Type B pancreatic cell (in vitro differentiated cells): ENCODE measurements at regions not wholly inside any gene's neighbourhood (a gene's known extent, or its start where the extent isn't known, plus 50 kb on each side); places are given as distances from the start of the nearest gene placed in this dataset.

Experiments used
- DNase-seq: peaks from one replicate; pipeline ENCODE4 v3.0.0; 2021; ENCODE audit warnings: mixed read lengths; ENCODE audit not compliant: unreplicated experiment; ENCODE audit errors: extremely low spot score
- H3K27ac Mint-ChIP-seq: 2 replicates; pipeline ENCODE4 v1.8.0; 2021; ENCODE audit warnings: mild to moderate bottlenecking, mixed read lengths
- H3K27me3 Mint-ChIP-seq: 2 replicates; pipeline ENCODE4 v1.8.0; 2021; ENCODE audit warnings: mixed read lengths
- H3K36me3 Mint-ChIP-seq: 2 replicates; pipeline ENCODE4 v1.8.0; 2021; ENCODE audit warnings: mixed read lengths
- H3K4me1 Mint-ChIP-seq: one replicate; pipeline ENCODE4 v1.8.0; 2021; ENCODE audit warnings: mixed read lengths; ENCODE audit not compliant: unreplicated experiment
- H3K4me3 Mint-ChIP-seq: 2 replicates; pipeline ENCODE4 v1.8.0; 2021; ENCODE audit warnings: mild to moderate bottlenecking, mixed read lengths
- H3K9me3 Mint-ChIP-seq: 2 replicates; pipeline ENCODE4 v1.8.0; 2021; ENCODE audit warnings: mixed read lengths
- TF ChIP-seq, protein P1 (sequence below): fragments of 200-600 bp; sonication (generic); conservative IDR thresholded peaks from 2 replicates; pipeline ENCODE4 v1.5.0; 2021; ENCODE audit warnings: antibody characterized with exemption, mild to moderate bottlenecking

- no peak for DNase-seq
- no peaks in the 10 kb centered on the region for H3K9me3 Mint-ChIP-seq
Measured at GRCh38 chr7:82530361-82530760, 86.8 kb upstream of the CACNA2D1 start.

GRCh38 chr7:82528577-82529310 lies 85.2 kb upstream of the CACNA2D1 start:
- Mint-ChIP-seq H3K27me3 (no peaks in the 10 kb centered on the region), H3K9me3 (no peaks in the 10 kb centered on the region), H3K4me3 (no peak overlapping the region), H3K36me3 (no peaks in the 10 kb centered on the region), H3K27ac (no peak overlapping the region), H3K4me1 (no peaks in the 10 kb centered on the region)
- TF ChIP-seq, protein P1, sequence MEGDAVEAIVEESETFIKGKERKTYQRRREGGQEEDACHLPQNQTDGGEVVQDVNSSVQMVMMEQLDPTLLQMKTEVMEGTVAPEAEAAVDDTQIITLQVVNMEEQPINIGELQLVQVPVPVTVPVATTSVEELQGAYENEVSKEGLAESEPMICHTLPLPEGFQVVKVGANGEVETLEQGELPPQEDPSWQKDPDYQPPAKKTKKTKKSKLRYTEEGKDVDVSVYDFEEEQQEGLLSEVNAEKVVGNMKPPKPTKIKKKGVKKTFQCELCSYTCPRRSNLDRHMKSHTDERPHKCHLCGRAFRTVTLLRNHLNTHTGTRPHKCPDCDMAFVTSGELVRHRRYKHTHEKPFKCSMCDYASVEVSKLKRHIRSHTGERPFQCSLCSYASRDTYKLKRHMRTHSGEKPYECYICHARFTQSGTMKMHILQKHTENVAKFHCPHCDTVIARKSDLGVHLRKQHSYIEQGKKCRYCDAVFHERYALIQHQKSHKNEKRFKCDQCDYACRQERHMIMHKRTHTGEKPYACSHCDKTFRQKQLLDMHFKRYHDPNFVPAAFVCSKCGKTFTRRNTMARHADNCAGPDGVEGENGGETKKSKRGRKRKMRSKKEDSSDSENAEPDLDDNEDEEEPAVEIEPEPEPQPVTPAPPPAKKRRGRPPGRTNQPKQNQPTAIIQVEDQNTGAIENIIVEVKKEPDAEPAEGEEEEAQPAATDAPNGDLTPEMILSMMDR = no peak
- no peak for DNase-seq

More at GRCh38 chr7:82530361-82530760, 86.8 kb upstream of the CACNA2D1 start:
- H3K36me3 Mint-ChIP-seq = no peaks in the 10 kb centered on the region
- H3K4me3 Mint-ChIP-seq = no peak overlapping the region
- H3K27me3 Mint-ChIP-seq = no peaks in the 10 kb centered on the region
- no peaks in the 10 kb centered on the region for H3K4me1 Mint-ChIP-seq
- no peak overlapping the region for H3K27ac Mint-ChIP-seq
- TF ChIP-seq, protein P1 = no peak

- H3K27me3 Mint-ChIP-seq = peaks cover 4% of the 10 kb centered on the region
- TF ChIP-seq, protein P1 = no peak
- no peak overlapping the region for H3K4me3 Mint-ChIP-seq
- DNase-seq = no peak
- H3K9me3 Mint-ChIP-seq = no peaks in the 10 kb centered on the region
- no peaks in the 10 kb centered on the region for H3K4me1 Mint-ChIP-seq
- H3K27ac Mint-ChIP-seq = no peak overlapping the region
- no peaks in the 10 kb centered on the region for H3K36me3 Mint-ChIP-seq
Measured at GRCh38 chr7:82527851-82528250, 84.3 kb upstream of the CACNA2D1 start.

- H3K27me3 Mint-ChIP-seq = peaks cover 4% of the 10 kb centered on the region
- H3K36me3 Mint-ChIP-seq = no peaks in the 10 kb centered on the region
- H3K4me1 Mint-ChIP-seq = no peaks in the 10 kb centered on the region
- TF ChIP-seq, protein P1 = no peak
- H3K4me3 Mint-ChIP-seq = no peak overlapping the region
- no peak overlapping the region for H3K27ac Mint-ChIP-seq
- no peak for DNase-seq
- no peaks in the 10 kb centered on the region for H3K9me3 Mint-ChIP-seq
Measured at GRCh38 chr7:82521906-82522445, 78.4 kb upstream of the CACNA2D1 start.

GRCh38 chr7:82517050-82517449 lies 73.5 kb upstream of the CACNA2D1 start:
- H3K4me1 Mint-ChIP-seq = no peaks in the 10 kb centered on the region
- no peak for DNase-seq
- H3K4me3 Mint-ChIP-seq = no peak overlapping the region
- no peaks in the 10 kb centered on the region for H3K36me3 Mint-ChIP-seq
- TF ChIP-seq, protein P1 = no peak
- no peak overlapping the region for H3K27ac Mint-ChIP-seq
- H3K9me3 Mint-ChIP-seq = peaks cover 5% of the 10 kb centered on the region
- no peaks in the 10 kb centered on the region for H3K27me3 Mint-ChIP-seq
